Pancreas (tissue), 10 donors: ENCODE measurements at regions not wholly inside any gene's neighbourhood (a gene's known extent, or its start where the extent isn't known, plus 50 kb on each side); places are given as distances from the start of the nearest gene placed in this dataset.

Source experiments
- ATAC-seq, 4 donors: fragments of 200-7000 bp; cut with Tn5 transposase; one replicate each; pipeline versions ENCODE4 v1.8.0 to v1.9.1; 2020; ENCODE audit warnings: mild to moderate bottlenecking in 4 of 4, moderate library complexity in 4 of 4
- DNase-seq, 6 donors: peaks; one replicate each; pipeline ENCODE4 v3.0.0-alpha.2; 2020
- FAIRE-seq: peaks from 2 replicates; lab custom pipeline; 2012; peaks lifted over from hg19 to GRCh38; lab: Jason Lieb, UNC
- H3K27ac ChIP-seq, 4 donors: fragments of 200-600 bp; sonication (generic); 1 replicate in 3 of 4; 2 replicates in 1 of 4; pipeline versions ENCODE4 v1.5.0 to v1.8.0; 2020
- H3K27me3 ChIP-seq, 4 donors: fragments of 200-600 bp; one replicate each; pipeline ENCODE4 v1.8.0; 2021
- H3K36me3 ChIP-seq, 3 donors: fragments of 200-600 bp; sonication (generic) in 1 of 3; one replicate each; pipeline versions ENCODE4 v1.5.0 to v1.8.0; 2020 to 2021
- H3K4me1 ChIP-seq, 3 donors: fragments of 200-600 bp; one replicate each; pipeline ENCODE4 v1.8.0; 2021
- H3K4me3 ChIP-seq, 4 donors: fragments of 200-600 bp; sonication (generic) in 2 of 4; one replicate each; pipeline versions ENCODE4 v1.5.0 to v1.8.0; 2020 to 2021
- H3K9me3 ChIP-seq, 4 donors: fragments of 200-600 bp; one replicate each; pipeline ENCODE4 v1.8.0; 2021
- CTCF ChIP-seq, 4 donors: fragments of 200-600 bp; sonication (generic) in 3 of 4; IDR thresholded peaks; one replicate each; pipeline versions ENCODE4 v1.5.0 to v1.8.0; 2021; ENCODE audit warnings: antibody characterized with exemption in 4 of 4
- WGBS, 2 donors: extraction: QIAGEN DNeasy Blood & Tissue Kit; methylation state at CpG; one replicate each; pipeline ENCODE4 v1.1.7; 2013; 5-methylcytosine and 5-hydroxymethylcytosine counted together
- intact Hi-C, 3 donors: fragments of 100-400 bp; cut with DNase I; formaldehyde crosslinking; loops; one replicate each; pipeline versions ENCODE4 v1.11.1 to v1.14.2; 2022
- donor health status: healthy with polysubstance abuse.
- donor health status: DM: no; HTN: no; CAD: no; lungs with moderate emphysema.
- donor health status: DM: no; HTN: no; CAD: no.
- donor health status: control.
- donor health status: control.
- donor health status: Bipolar disorder and iron deficiency.
- donor health status: DM: yes; HTN: yes; CAD: no.
- donor health status: DM: no; HTN: no; CAD: no.
- donor health status: DM: no; HTN: no; CAD: no.
- donor health status: DM: yes; HTN: yes; CAD: no.

GRCh38 chr5:66417781-66418180, 178.4 kb upstream of the MAST4 start:
- no peak for TF ChIP-seq CTCF (IDR thresholded peaks at IDR 0.05)
- Histone ChIP-seq H3K4me1 (no peaks in the 10 kb centered on the region), H3K27ac (no peak overlapping the region), H3K27me3 (no peaks in the 10 kb centered on the region), H3K9me3 (no peaks in the 10 kb centered on the region), H3K4me3 (no peak overlapping the region), H3K36me3 (no peaks in the 10 kb centered on the region)
- no peak for ATAC-seq
- intact Hi-C loops, result no loop called here
- WGBS, 2 donors, result 58 to 72% methylated on average over 2 of the region's 2 CpGs
- FAIRE-seq, result no peak
- no peak for DNase-seq

- FAIRE-seq (no peak), DNase-seq (no peak), ATAC-seq (no peak)
- no peak for TF ChIP-seq CTCF (IDR thresholded peaks at IDR 0.05)
- WGBS, 2 donors, result 91 to 93% methylated on average over 3 of the region's 3 CpGs
- intact Hi-C loops, result no loop called here
- H3K9me3 ChIP-seq, result no peaks in the 10 kb centered on the region
- H3K27me3 ChIP-seq, result no peaks in the 10 kb centered on the region
- H3K4me3 ChIP-seq, result no peak overlapping the region
- no peaks in the 10 kb centered on the region for H3K36me3 ChIP-seq
- H3K4me1 ChIP-seq, result no peaks in the 10 kb centered on the region
- H3K27ac ChIP-seq, result no peak overlapping the region
Observed at GRCh38 chr5:66423484-66423883, 172.7 kb upstream of the MAST4 start.

- DNase-seq, result no peak
- no peaks in the 10 kb centered on the region for H3K36me3 ChIP-seq
- H3K27me3 ChIP-seq, result no peaks in the 10 kb centered on the region
- WGBS, 2 donors, result 63 to 75% methylated on average over 4 of the region's 4 CpGs
- ATAC-seq, result no peak
- no peaks in the 10 kb centered on the region for H3K9me3 ChIP-seq
- TF ChIP-seq CTCF (IDR thresholded peaks at IDR 0.05), result no peak
- no peaks in the 10 kb centered on the region for H3K4me1 ChIP-seq
- no peak overlapping the region for H3K4me3 ChIP-seq
- no peak for FAIRE-seq
- H3K27ac ChIP-seq, result no peak overlapping the region
- intact Hi-C loops, result no loop called here
Observed at GRCh38 chr5:66425842-66426241, 170.4 kb upstream of the MAST4 start.

- no peaks in the 10 kb centered on the region for H3K27me3 ChIP-seq
- 73 to 74% methylated on average over 16 of the region's 16 CpGs for WGBS, 2 donors
- no peaks in the 10 kb centered on the region for H3K9me3 ChIP-seq
- no peaks in the 10 kb centered on the region for H3K36me3 ChIP-seq
- no peak for TF ChIP-seq CTCF (IDR thresholded peaks at IDR 0.05)
- H3K27ac ChIP-seq, result no peak overlapping the region
- ATAC-seq, result no peak
- no peak for FAIRE-seq
- intact Hi-C loops, result no loop called here
- no peaks in the 10 kb centered on the region for H3K4me1 ChIP-seq
- DNase-seq, result no peak
- H3K4me3 ChIP-seq, result no peak overlapping the region
Observed at GRCh38 chr5:66426259-66427138, 169.7 kb upstream of the MAST4 start.

GRCh38 chr5:66427139-66427442, 169.1 kb upstream of the MAST4 start:
- intact Hi-C loops, result no loop called here
- Histone ChIP-seq H3K9me3 (no peaks in the 10 kb centered on the region), H3K27me3 (no peaks in the 10 kb centered on the region), H3K4me1 (no peaks in the 10 kb centered on the region), H3K36me3 (no peaks in the 10 kb centered on the region), H3K4me3 (no peak overlapping the region), H3K27ac (no peak overlapping the region)
- FAIRE-seq (no peak), ATAC-seq (no peak), DNase-seq (no peak)
- TF ChIP-seq CTCF (IDR thresholded peaks at IDR 0.05), result no peak
- 75 to 84% methylated on average over 4 of the region's 4 CpGs for WGBS, 2 donors
